Colonic mucosa (tissue), 4 donors: ENCODE measurements at regions not wholly inside any gene's neighbourhood (a gene's known extent, or its start where the extent isn't known, plus 50 kb on each side); places are given as distances from the start of the nearest gene placed in this dataset.

Experiments
- DNase-seq: peaks from one replicate; pipeline ENCODE4 v3.0.0-alpha.2; 2020
- H3K27ac ChIP-seq: fragments of 200-600 bp; one replicate; pipeline ENCODE4 v1.8.0; 2021
- H3K27me3 ChIP-seq: fragments of 200-600 bp; one replicate; pipeline ENCODE4 v1.8.0; 2021
- H3K36me3 ChIP-seq: fragments of 200-600 bp; one replicate; pipeline ENCODE4 v1.8.0; 2021
- H3K4me1 ChIP-seq: fragments of 200-600 bp; one replicate; pipeline ENCODE4 v1.8.0; 2021; ENCODE audit warnings: mild to moderate bottlenecking
- H3K4me3 ChIP-seq: fragments of 200-600 bp; one replicate; pipeline ENCODE4 v1.8.0; 2021
- H3K9ac ChIP-seq, 2 donors: one replicate each; pipeline ENCODE4 v1.7.0; 2013; ENCODE audit warnings: control low read depth in 2 of 2, low read depth in 2 of 2, low read length in 2 of 2
- H3K9me3 ChIP-seq: fragments of 200-600 bp; one replicate; pipeline ENCODE4 v1.8.0; 2021
- CTCF ChIP-seq: fragments of 200-600 bp; IDR thresholded peaks from one replicate; pipeline ENCODE4 v1.8.0; 2022; ENCODE audit warnings: antibody characterized with exemption, mild to moderate bottlenecking
- intact Hi-C: fragments of 100-400 bp; cut with DNase I; formaldehyde crosslinking; loops from one replicate; pipeline ENCODE4 v1.14.1; 2022
- donor health status: healthy.
- donor health status: DM: no; HTN: no; CAD: no.
- donor health status: DM: no; HTN: no; CAD: no.

DNA sequence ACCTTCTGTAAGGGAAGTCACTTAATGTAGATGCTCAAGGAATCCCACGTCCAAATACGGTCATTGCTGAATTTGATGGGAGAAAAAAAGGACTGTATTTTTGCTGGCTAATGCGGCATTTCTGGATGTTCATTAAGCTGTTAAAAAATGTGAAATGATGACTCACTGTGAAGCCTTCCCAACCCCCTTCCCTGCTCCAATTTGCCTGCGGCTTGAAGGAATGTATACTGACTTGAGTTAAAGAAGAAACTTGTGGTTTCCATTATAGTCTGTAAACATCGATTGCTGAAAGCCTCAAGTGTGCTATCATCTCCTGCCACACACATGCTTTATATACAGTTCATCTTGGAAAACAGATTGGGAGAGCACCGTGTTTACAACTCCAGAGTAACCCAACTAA is 249.1 kb upstream of the JAG1 start:
- Histone ChIP-seq H3K36me3 (no peaks in the 10 kb centered on the region), H3K27me3 (no peaks in the 10 kb centered on the region), H3K9me3 (no peaks in the 10 kb centered on the region), H3K27ac (peak overlapping the region; percentile 18), H3K4me1 (no peaks in the 10 kb centered on the region), H3K4me3 (no peak overlapping the region), H3K9ac (no peak overlapping the region)
- TF ChIP-seq CTCF, result no peak
- intact Hi-C loops, result no loop called here
- DNase-seq, result no peak

GRCh38 chr20:10924644-10925201 is 250.9 kb upstream of the JAG1 start:
- Histone ChIP-seq H3K27ac (no peak overlapping the region), H3K9me3 (no peaks in the 10 kb centered on the region), H3K4me3 (no peak overlapping the region), H3K27me3 (no peaks in the 10 kb centered on the region), H3K36me3 (no peaks in the 10 kb centered on the region), H3K4me1 (no peaks in the 10 kb centered on the region), H3K9ac (no peak overlapping the region)
- intact Hi-C loops, result no loop called here
- no peak for DNase-seq
- no peak for TF ChIP-seq CTCF

- no peaks in the 10 kb centered on the region for H3K36me3 ChIP-seq
- H3K9ac ChIP-seq, result no peak overlapping the region
- no peak for TF ChIP-seq CTCF
- H3K27ac ChIP-seq, result no peak overlapping the region
- H3K9me3 ChIP-seq, result no peaks in the 10 kb centered on the region
- no peaks in the 10 kb centered on the region for H3K27me3 ChIP-seq
- intact Hi-C loops, result no loop called here
- no peaks in the 10 kb centered on the region for H3K4me1 ChIP-seq
- no peak overlapping the region for H3K4me3 ChIP-seq
- DNase-seq, result no peak
Measured at GRCh38 chr20:10925767-10926166, 252.0 kb upstream of the JAG1 start.

- no peaks in the 10 kb centered on the region for H3K9me3 ChIP-seq
- DNase-seq, result no peak
- no peak overlapping the region for H3K4me3 ChIP-seq
- no peaks in the 10 kb centered on the region for H3K36me3 ChIP-seq
- H3K27ac ChIP-seq, result no peak overlapping the region
- H3K4me1 ChIP-seq, result no peaks in the 10 kb centered on the region
- intact Hi-C loops, result no loop called here
- no peaks in the 10 kb centered on the region for H3K27me3 ChIP-seq
- TF ChIP-seq CTCF, result no peak
- no peak overlapping the region for H3K9ac ChIP-seq
Measured at GRCh38 chr20:10927011-10927583, 253.3 kb upstream of the JAG1 start.

GRCh38 chr20:10927936-10928840 is 254.4 kb upstream of the JAG1 start:
- H3K9me3 ChIP-seq, result no peaks in the 10 kb centered on the region
- H3K36me3 ChIP-seq, result no peaks in the 10 kb centered on the region
- H3K27me3 ChIP-seq, result no peaks in the 10 kb centered on the region
- no peak overlapping the region for H3K4me3 ChIP-seq
- no peak overlapping the region for H3K27ac ChIP-seq
- DNase-seq, result no peak
- H3K4me1 ChIP-seq, result no peaks in the 10 kb centered on the region
- TF ChIP-seq CTCF, result no peak
- intact Hi-C loops, result no loop called here
- no peak overlapping the region for H3K9ac ChIP-seq
